H1 (cell line): ENCODE measurements at regions not wholly inside any gene's neighbourhood (a gene's known extent, or its start where the extent isn't known, plus 50 kb on each side); places are given as distances from the start of the nearest gene placed in this dataset.

ENCODE experiments used
- CTCF ChIA-PET: fragments of 300-600 bp; sonication (Branson Sonifier 250); formaldehyde crosslinking; loops from one replicate; lab custom pipeline; 2021; ENCODE audit not compliant: partially characterized antibody; lab: Charles Lee
- POLR2A ChIA-PET: fragments of 300-600 bp; sonication (Branson Sonifier 250); formaldehyde crosslinking; loops from one replicate; lab custom pipeline; 2021; ENCODE audit warnings: inconsistent platforms; ENCODE audit not compliant: partially characterized antibody; lab: Charles Lee
- DNase-seq, 2 experiments: peaks; one replicate each; pipeline versions ENCODE4 v3.0.0 to v3.0.0-alpha.2; 2010 to 2022; ENCODE audit warnings: low spot score in 2 of 2, low read depth in 1 of 2, mixed read lengths in 1 of 2
- FAIRE-seq: peaks from 2 replicates; lab custom pipeline; 2011; peaks lifted over from hg19 to GRCh38; lab: Jason Lieb, UNC
- H2AFZ ChIP-seq: 2 replicates; pipeline ENCODE4 v1.8.1; 2012; ENCODE audit warnings: low read length, inconsistent platforms
- H2AK5ac ChIP-seq: 2 replicates; pipeline ENCODE4 v1.6.1; 2013; ENCODE audit warnings: low read depth, low read length
- H2BK120ac ChIP-seq: replicated peaks from 2 replicates; pipeline ENCODE3; 2013; ENCODE audit warnings: low read depth, low read length, inconsistent platforms
- H2BK12ac ChIP-seq: 2 replicates; pipeline ENCODE4 v1.6.1; 2013; ENCODE audit warnings: low read depth, low read length
- H2BK15ac ChIP-seq: 2 replicates; pipeline ENCODE4 v1.6.1; 2013; ENCODE audit warnings: low read length
- H2BK20ac ChIP-seq: 2 replicates; pipeline ENCODE4 v1.6.1; 2013; ENCODE audit warnings: low read length
- H2BK5ac ChIP-seq: 2 replicates; pipeline ENCODE4 v1.6.1; 2013; ENCODE audit warnings: low read depth, low read length
- H3K14ac ChIP-seq: 2 replicates; pipeline ENCODE4 v1.6.1; 2013; ENCODE audit warnings: inconsistent platforms; ENCODE audit not compliant: insufficient read length
- H3K18ac ChIP-seq: 2 replicates; pipeline ENCODE4 v1.6.1; 2013; ENCODE audit warnings: low read length; ENCODE audit errors: extremely low read depth
- H3K23ac ChIP-seq: 2 replicates; pipeline ENCODE4 v1.6.1; 2013; ENCODE audit warnings: inconsistent platforms; ENCODE audit not compliant: insufficient read length
- H3K23me2 ChIP-seq: 2 replicates; pipeline ENCODE4 v1.6.1; 2013; ENCODE audit warnings: low read depth, low read length
- H3K27ac ChIP-seq: 2 replicates; pipeline ENCODE4 v1.6.1; 2011; ENCODE audit warnings: low read depth, low read length, inconsistent platforms
- H3K27me3 ChIP-seq, 4 experiments: replicated peaks in 1 of 4; 1 replicate in 1 of 4; 2 replicates in 3 of 4; pipeline versions ENCODE4 v1.6.1 to v1.8.1; 2011 to 2013; ENCODE audit warnings: low read length in 3 of 4, mild to moderate bottlenecking in 3 of 4, inconsistent platforms in 2 of 4, mixed read lengths in 2 of 4, moderate library complexity in 1 of 4; ENCODE audit not compliant: control insufficient read depth in 3 of 4, insufficient read depth in 3 of 4; ENCODE audit errors: extremely low read depth in 1 of 4
- H3K36me3 ChIP-seq, 4 experiments: 2 replicates each; pipeline versions ENCODE4 v1.6.1 to v1.8.1; 2011 to 2013; ENCODE audit warnings: mild to moderate bottlenecking in 4 of 4, low read length in 3 of 4, moderate library complexity in 2 of 4, control low read depth in 1 of 4, inconsistent platforms in 1 of 4; ENCODE audit not compliant: insufficient read depth in 4 of 4, control insufficient read depth in 2 of 4
- H3K4ac ChIP-seq: replicated peaks from 2 replicates; pipeline ENCODE3; 2013; ENCODE audit warnings: low read length, low read depth, mixed read lengths, inconsistent platforms; ENCODE audit not compliant: insufficient read length
- H3K4me1 ChIP-seq, 4 experiments: replicated peaks in 1 of 4; 1 replicate in 1 of 4; 2 replicates in 3 of 4; pipeline versions ENCODE4 v1.6.1 to v1.8.1; 2011 to 2013; ENCODE audit warnings: low read length in 3 of 4, inconsistent platforms in 2 of 4, mixed read lengths in 1 of 4; ENCODE audit not compliant: insufficient read depth in 4 of 4, control insufficient read depth in 3 of 4
- H3K4me2 ChIP-seq, 2 experiments: 2 replicates each; pipeline versions ENCODE4 v1.6.1 to v1.8.1; 2011 to 2013; ENCODE audit warnings: low read depth in 2 of 2, low read length in 2 of 2, control low read depth in 1 of 2, inconsistent platforms in 1 of 2, mild to moderate bottlenecking in 1 of 2; ENCODE audit not compliant: insufficient read depth in 1 of 2
- H3K4me3 ChIP-seq, 4 experiments: fragments of 200-600, 300-600 bp in 1 of 4; sonication (generic), shearing (Covaris generic), sonication (Bioruptor Twin) in 1 of 4; 2 replicates each; pipeline versions ENCODE4 v1.5.1 to v1.8.1; 2011 to 2016; ENCODE audit warnings: low read length in 4 of 4, low read depth in 3 of 4, control low read depth in 2 of 4, inconsistent platforms in 2 of 4, mild to moderate bottlenecking in 2 of 4, mixed read lengths in 1 of 4, moderate library complexity in 1 of 4; ENCODE audit not compliant: insufficient read depth in 2 of 4; ENCODE audit errors: extremely low read depth in 1 of 4
- H3K56ac ChIP-seq: replicated peaks from 2 replicates; pipeline ENCODE3; 2013; ENCODE audit warnings: low read depth, mild to moderate bottlenecking, mixed read lengths, low read length, inconsistent platforms; ENCODE audit not compliant: insufficient read length
- H3K79me1 ChIP-seq: 2 replicates; pipeline ENCODE4 v1.6.1; 2013; ENCODE audit warnings: low read depth, low read length, control low read depth
- H3K79me2 ChIP-seq, 2 experiments: 2 replicates each; pipeline versions ENCODE4 v1.6.1 to v1.8.1; 2012 to 2013; ENCODE audit warnings: low read length in 2 of 2, mild to moderate bottlenecking in 2 of 2, inconsistent platforms in 1 of 2; ENCODE audit not compliant: insufficient read depth in 2 of 2, control insufficient read depth in 1 of 2
- H3K9ac ChIP-seq, 4 experiments: replicated peaks in 1 of 4; 1 replicate in 1 of 4; 2 replicates in 3 of 4; pipeline versions ENCODE4 v1.6.1 to v1.8.1; 2011 to 2013; ENCODE audit warnings: low read depth in 3 of 4, low read length in 3 of 4, control low read depth in 2 of 4, mild to moderate bottlenecking in 2 of 4, moderate library complexity in 2 of 4, inconsistent platforms in 1 of 4; ENCODE audit errors: extremely low read depth in 1 of 4
- H3K9me3 ChIP-seq, 2 experiments: 2 replicates each; pipeline versions ENCODE4 v1.6.1 to v1.8.1; 2012 to 2013; ENCODE audit warnings: mild to moderate bottlenecking in 2 of 2, moderate library complexity in 2 of 2, control low read depth in 1 of 2, inconsistent platforms in 1 of 2, low read depth in 1 of 2, low read length in 1 of 2, mixed read lengths in 1 of 2; ENCODE audit not compliant: insufficient read depth in 2 of 2
- H4K20me1 ChIP-seq, 2 experiments: replicated peaks in 1 of 2; 2 replicates each; pipeline versions ENCODE3 to v1.8.1; 2011 to 2013; ENCODE audit warnings: inconsistent platforms in 2 of 2, low read length in 2 of 2, mild to moderate bottlenecking in 1 of 2; ENCODE audit not compliant: insufficient read depth in 2 of 2, control insufficient read depth in 1 of 2
- H4K5ac ChIP-seq: 2 replicates; pipeline ENCODE4 v1.6.1; 2013; ENCODE audit warnings: low read length, low read depth, mixed read lengths, inconsistent platforms; ENCODE audit not compliant: insufficient read length
- H4K8ac ChIP-seq: 2 replicates; pipeline ENCODE4 v1.8.0; 2013; ENCODE audit warnings: mild to moderate bottlenecking, moderate library complexity, low read length, inconsistent platforms; ENCODE audit not compliant: insufficient read depth; ENCODE audit errors: extremely low read depth
- H4K91ac ChIP-seq: replicated peaks from 2 replicates; pipeline ENCODE3; 2013; ENCODE audit warnings: low read length, mixed read lengths, inconsistent platforms; ENCODE audit not compliant: insufficient read length
- MAX ChIP-seq: IDR thresholded peaks from 2 replicates; pipeline ENCODE4 v1.6.1; 2012; ENCODE audit warnings: inconsistent platforms
- NANOG ChIP-seq: IDR thresholded peaks from 2 replicates; pipeline ENCODE4 v1.6.1; 2011; ENCODE audit warnings: low read length, low read depth, mild to moderate bottlenecking, inconsistent platforms; ENCODE audit not compliant: insufficient read depth, poor library complexity, severe bottlenecking
- NRF1 ChIP-seq: IDR thresholded peaks from 2 replicates; pipeline ENCODE4 v1.6.1; 2011; ENCODE audit warnings: mild to moderate bottlenecking, low read depth, low read length, improper control_type of control experiment
- RNF2 ChIP-seq: fragments of 200-900, 300-1000 bp; sonication (generic); IDR thresholded peaks from 2 replicates; pipeline ENCODE4 v1.7.1; 2016; ENCODE audit warnings: borderline replicate concordance, low read depth, mild to moderate bottlenecking, antibody characterized with exemption, low read length; ENCODE audit not compliant: poor library complexity, severe bottlenecking; ENCODE audit errors: missing control alignments
- SP2 ChIP-seq: IDR thresholded peaks from 2 replicates; pipeline ENCODE4 v1.6.1; 2012; ENCODE audit warnings: mild to moderate bottlenecking, low read length, inconsistent platforms
- WGBS, 2 experiments: shearing (Covaris generic) in 1 of 2; methylation state at CpG; one replicate each; pipeline versions ENCODE4 v1.1.6 to v1.1.7; 2013 to 2015; ENCODE audit warnings: low lambda C conversion rate in 2 of 2, mixed read lengths in 2 of 2, inconsistent platforms in 1 of 2, low coverage in 1 of 2, missing lambda C conversion rate in 1 of 2; ENCODE audit not compliant: insufficient replicate concordance in 2 of 2, insufficient coverage in 1 of 2, insufficient read length in 1 of 2; ENCODE audit errors: extremely low coverage in 1 of 2, missing lambda C conversion rate in 1 of 2; 5-methylcytosine and 5-hydroxymethylcytosine counted together

DNA sequence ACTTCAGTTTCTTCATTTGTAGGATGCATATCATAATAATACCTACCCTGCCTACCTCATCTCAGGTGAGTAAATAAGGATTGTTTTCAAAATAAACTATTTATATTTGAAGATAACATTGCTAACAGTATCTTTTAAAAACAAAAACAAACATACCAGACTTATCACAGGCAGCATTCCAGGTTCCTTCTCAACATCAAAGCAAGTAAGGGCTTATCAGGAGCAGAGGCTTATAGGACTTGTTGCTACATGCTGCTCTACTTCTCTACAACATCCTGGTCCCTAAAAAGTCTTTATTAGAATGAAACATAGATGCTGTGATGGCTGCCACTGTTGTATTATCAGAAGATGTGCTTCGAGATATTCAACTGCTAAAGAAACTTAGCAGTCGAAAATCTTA lies 149.2 kb upstream of the PRDM1 start:
- TF ChIP-seq RNF2 (no peak), SP2 (no peak), MAX (no peak), NRF1 (no peak), NANOG (no peak)
- no peaks in the 10 kb centered on the region for H4K20me1 ChIP-seq
- H3K36me3 ChIP-seq, result no peaks in the 10 kb centered on the region
- H2BK5ac ChIP-seq, result no peak overlapping the region
- H3K18ac ChIP-seq, result no peak overlapping the region
- H3K4me3 ChIP-seq, result no peak overlapping the region
- H3K79me1 ChIP-seq, result no peaks in the 10 kb centered on the region
- FAIRE-seq (no peak), DNase-seq (no peak)
- no peak overlapping the region for H4K91ac ChIP-seq
- H2BK120ac ChIP-seq, result no peak overlapping the region
- CTCF ChIA-PET, result no interaction called here
- no peak overlapping the region for H2BK20ac ChIP-seq
- H2AK5ac ChIP-seq, result no peak overlapping the region
- POLR2A ChIA-PET, result no interaction called here
- no peak overlapping the region for H3K14ac ChIP-seq
- H3K4ac ChIP-seq, result no peak overlapping the region
- H3K4me2 ChIP-seq, result no peak overlapping the region
- no peak overlapping the region for H3K9ac ChIP-seq
- no peak overlapping the region for H2BK12ac ChIP-seq
- H3K27ac ChIP-seq, result no peak overlapping the region
- H3K9me3 ChIP-seq, result no peaks in the 10 kb centered on the region
- WGBS, 2 experiments, result 81% methylated on average over 2 of the region's 2 CpGs; no CpG with 5 or more reads in 1 of the 2 experiments
- H2AFZ ChIP-seq, result no peak overlapping the region
- no peak overlapping the region for H2BK15ac ChIP-seq
- no peak overlapping the region for H4K5ac ChIP-seq
- H4K8ac ChIP-seq, result no peak overlapping the region
- H3K56ac ChIP-seq, result no peak overlapping the region
- no peaks in the 10 kb centered on the region for H3K4me1 ChIP-seq
- H3K27me3 ChIP-seq, result no peaks in the 10 kb centered on the region
- H3K23ac ChIP-seq, result no peak overlapping the region
- H3K79me2 ChIP-seq, result no peaks in the 10 kb centered on the region
- no peaks in the 10 kb centered on the region for H3K23me2 ChIP-seq
